ENCODE measurements at regions not wholly inside any gene's neighbourhood (a gene's known extent, or its start where the extent isn't known, plus 50 kb on each side); places are given as distances from the start of the nearest gene placed in this dataset.
"Not testable (repeated sequence)": the region's sequence is repeated elsewhere in the genome, so short reads cannot be mapped to it uniquely, and the experiment has no call there.

DNA sequence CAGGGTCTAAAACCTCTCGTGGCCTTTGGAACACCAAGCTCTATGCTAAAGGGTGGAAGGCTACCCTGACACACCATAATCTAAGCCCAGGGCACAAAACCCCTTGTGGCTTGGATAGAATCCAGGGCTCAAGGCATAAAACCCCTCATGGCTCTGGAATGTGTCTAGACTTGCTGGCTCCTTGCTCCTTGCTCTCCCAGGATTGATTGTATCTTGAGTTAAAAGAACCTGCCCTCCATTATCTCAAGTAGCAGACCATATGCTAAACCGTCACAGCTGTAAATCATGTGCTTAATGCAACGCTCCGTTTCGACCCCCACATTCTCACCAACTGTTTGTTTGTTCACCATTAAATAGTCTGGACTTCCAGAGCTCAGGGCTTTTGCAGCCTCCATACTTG lies 287.4 kb upstream of the CNTN5 start:
- TF ChIP-seq, protein P1, sequence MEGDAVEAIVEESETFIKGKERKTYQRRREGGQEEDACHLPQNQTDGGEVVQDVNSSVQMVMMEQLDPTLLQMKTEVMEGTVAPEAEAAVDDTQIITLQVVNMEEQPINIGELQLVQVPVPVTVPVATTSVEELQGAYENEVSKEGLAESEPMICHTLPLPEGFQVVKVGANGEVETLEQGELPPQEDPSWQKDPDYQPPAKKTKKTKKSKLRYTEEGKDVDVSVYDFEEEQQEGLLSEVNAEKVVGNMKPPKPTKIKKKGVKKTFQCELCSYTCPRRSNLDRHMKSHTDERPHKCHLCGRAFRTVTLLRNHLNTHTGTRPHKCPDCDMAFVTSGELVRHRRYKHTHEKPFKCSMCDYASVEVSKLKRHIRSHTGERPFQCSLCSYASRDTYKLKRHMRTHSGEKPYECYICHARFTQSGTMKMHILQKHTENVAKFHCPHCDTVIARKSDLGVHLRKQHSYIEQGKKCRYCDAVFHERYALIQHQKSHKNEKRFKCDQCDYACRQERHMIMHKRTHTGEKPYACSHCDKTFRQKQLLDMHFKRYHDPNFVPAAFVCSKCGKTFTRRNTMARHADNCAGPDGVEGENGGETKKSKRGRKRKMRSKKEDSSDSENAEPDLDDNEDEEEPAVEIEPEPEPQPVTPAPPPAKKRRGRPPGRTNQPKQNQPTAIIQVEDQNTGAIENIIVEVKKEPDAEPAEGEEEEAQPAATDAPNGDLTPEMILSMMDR (IDR thresholded peaks at IDR 0.05): not testable (repeated sequence)
- TF ChIP-seq POLR2A (IDR thresholded peaks at IDR 0.05): not testable (repeated sequence)
